Tibial nerve (tissue), 4 donors: ENCODE measurements at regions not wholly inside any gene's neighbourhood (a gene's known extent, or its start where the extent isn't known, plus 50 kb on each side); places are given as distances from the start of the nearest gene placed in this dataset.
A peak's percentile ranks its signal among the peaks of the same experiment; 100 is the strongest.

Experiments used
- DNase-seq, 2 donors: peaks; one replicate each; pipeline ENCODE4 v3.0.0-alpha.2; 2019; ENCODE audit warnings: low spot score in 2 of 2
- H3K27ac ChIP-seq, 4 donors: fragments of 200-600 bp; sonication (generic) in 3 of 4; one replicate each; pipeline ENCODE4 v1.5.1; 2017 to 2019; ENCODE audit warnings: mild to moderate bottlenecking in 1 of 4
- H3K27me3 ChIP-seq, 2 donors: fragments of 200-600 bp; sonication (generic) in 1 of 2; one replicate each; pipeline versions ENCODE4 v1.5.1 to v1.6.0; 2017 to 2019
- H3K36me3 ChIP-seq, 3 donors: fragments of 200-600 bp; sonication (generic); one replicate each; pipeline ENCODE4 v1.5.1; 2018 to 2019
- H3K4me1 ChIP-seq, 4 donors: fragments of 200-600 bp; sonication (generic) in 3 of 4; one replicate each; pipeline ENCODE4 v1.5.1; 2017 to 2019
- H3K4me3 ChIP-seq, 4 donors: fragments of 200-600 bp; sonication (generic) in 3 of 4; one replicate each; pipeline ENCODE4 v1.5.1; 2017 to 2019; ENCODE audit warnings: mild to moderate bottlenecking in 1 of 4, moderate library complexity in 1 of 4
- H3K9me3 ChIP-seq, 4 donors: fragments of 200-600 bp; sonication (generic) in 3 of 4; one replicate each; pipeline ENCODE4 v1.5.1; 2017 to 2019
- CTCF ChIP-seq, 5 experiments: fragments of 200-600 bp in 3 of 5; fragments of 450-650 bp in 2 of 5; sonication (generic) in 3 of 5; IDR thresholded peaks; one replicate each; pipeline ENCODE4 v1.5.1; 2016 to 2019; ENCODE audit warnings: antibody characterized with exemption in 5 of 5, mild to moderate bottlenecking in 3 of 5, moderate library complexity in 2 of 5
- EP300 ChIP-seq, 2 donors: sonication (generic); formaldehyde crosslinking; IDR thresholded peaks; one replicate each; pipeline ENCODE4 v1.6.1; 2017; ENCODE audit warnings: antibody characterized with exemption in 2 of 2, mild to moderate bottlenecking in 1 of 2
- POLR2A ChIP-seq, 2 donors: fragments of 450-650 bp; IDR thresholded peaks; one replicate each; pipeline ENCODE4 v1.6.1; 2017; ENCODE audit warnings: antibody characterized with exemption in 2 of 2, mild to moderate bottlenecking in 2 of 2, moderate library complexity in 2 of 2
- WGBS, 2 donors: methylation state at CpG; one replicate each; pipeline ENCODE4 v1.1.5; 2018; 5-methylcytosine and 5-hydroxymethylcytosine counted together

GRCh38 chr12:130029151-130029550 lies 125.3 kb upstream of the TMEM132D start:
- DNase-seq = no peak
- 77 to 84% methylated on average over 13 of the region's 13 CpGs for WGBS, 2 donors
- Histone ChIP-seq H3K4me1 (no peaks in the 10 kb centered on the region), H3K27me3 (no peaks in the 10 kb centered on the region), H3K36me3 (no peaks in the 10 kb centered on the region), H3K4me3 (no peak overlapping the region), H3K27ac (no peak overlapping the region), H3K9me3 (no peaks in the 10 kb centered on the region)
- TF ChIP-seq EP300 (IDR thresholded peaks at IDR 0.05) (no peak), CTCF (IDR thresholded peaks at IDR 0.05) (no peak), POLR2A (IDR thresholded peaks at IDR 0.05) (no peak)

- no peak for DNase-seq
- 78 to 85% methylated on average over 15 of the region's 15 CpGs for WGBS, 2 donors
- no peaks in the 10 kb centered on the region for H3K36me3 ChIP-seq
- TF ChIP-seq CTCF (IDR thresholded peaks at IDR 0.05) = no peak
- no peak for TF ChIP-seq EP300 (IDR thresholded peaks at IDR 0.05)
- no peak for TF ChIP-seq POLR2A (IDR thresholded peaks at IDR 0.05)
- H3K27me3 ChIP-seq = no peaks in the 10 kb centered on the region
- no peak overlapping the region for H3K27ac ChIP-seq
- H3K4me1 ChIP-seq = no peaks in the 10 kb centered on the region
- no peak overlapping the region for H3K4me3 ChIP-seq
- H3K9me3 ChIP-seq = no peaks in the 10 kb centered on the region
Measured at GRCh38 chr12:130031041-130031440, 127.2 kb upstream of the TMEM132D start.

GRCh38 chr12:130031571-130032189 lies 127.9 kb upstream of the TMEM132D start:
- H3K4me3 ChIP-seq = no peak overlapping the region
- H3K4me1 ChIP-seq = no peaks in the 10 kb centered on the region
- DNase-seq = peak in 1 of 2 donors; percentile 56
- H3K27ac ChIP-seq = no peak overlapping the region
- 17 to 21% methylated on average over 12 of the region's 12 CpGs for WGBS, 2 donors
- H3K27me3 ChIP-seq = no peaks in the 10 kb centered on the region
- no peaks in the 10 kb centered on the region for H3K9me3 ChIP-seq
- TF ChIP-seq EP300 (IDR thresholded peaks at IDR 0.05) (no peak), CTCF (IDR thresholded peaks at IDR 0.05) (peak; percentile 38 to 69 (median 56)), POLR2A (IDR thresholded peaks at IDR 0.05) (no peak)
- no peaks in the 10 kb centered on the region for H3K36me3 ChIP-seq

GRCh38 chr12:130041983-130042812 lies 120.1 kb upstream of the FZD10 start:
- TF ChIP-seq POLR2A (IDR thresholded peaks at IDR 0.05) (no peak), EP300 (IDR thresholded peaks at IDR 0.05) (no peak), CTCF (IDR thresholded peaks at IDR 0.05) (peak; percentile 45 to 65 (median 55))
- WGBS, 2 donors = 16 to 20% methylated on average over 13 to 27 of the region's 52 CpGs
- H3K4me1 ChIP-seq = peaks cover 0 to 3% (median 0%) of the 10 kb centered on the region in 4 donors
- H3K9me3 ChIP-seq = no peaks in the 10 kb centered on the region
- peaks cover 0 to 49% of the 10 kb centered on the region in 2 donors for H3K27me3 ChIP-seq
- H3K27ac ChIP-seq = no peak overlapping the region
- no peak for DNase-seq
- H3K4me3 ChIP-seq = no peak overlapping the region
- H3K36me3 ChIP-seq = no peaks in the 10 kb centered on the region
